ENCODE measurements at regions not wholly inside any gene's neighbourhood (a gene's known extent, or its start where the extent isn't known, plus 50 kb on each side); places are given as distances from the start of the nearest gene placed in this dataset.

DNA sequence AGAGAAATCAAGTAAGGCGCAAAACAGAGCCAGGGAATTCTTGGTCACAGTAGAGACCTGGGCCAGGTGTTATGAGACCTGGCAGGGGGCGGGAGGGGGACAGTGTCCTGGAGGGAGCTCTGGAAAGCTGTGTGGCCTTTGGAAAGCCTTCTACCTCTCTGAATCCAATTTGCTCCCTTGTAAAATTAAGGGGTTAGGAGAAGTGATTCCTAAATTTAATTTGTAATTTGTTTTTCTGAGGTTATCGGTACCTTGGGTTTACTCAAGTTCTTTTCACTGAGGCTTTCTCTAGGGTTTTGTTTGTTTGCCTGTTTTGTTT is 920.8 kb downstream of the TYW1 start:
- no peaks in the 10 kb centered on the region for H3K9me3 ChIP-seq (ENCODE audit: control insufficient read depth, insufficient read depth, low read depth, low read length)
- no peaks in the 10 kb centered on the region for H3K4me1 ChIP-seq (ENCODE audit: control insufficient read depth, extremely low read depth, insufficient read depth, low read length)
- no peak overlapping the region for H2AFZ ChIP-seq (ENCODE audit: low read length)
- H3K4me2 ChIP-seq (ENCODE audit: extremely low read depth, insufficient read depth, low read length) = no peak overlapping the region
- no peak overlapping the region for H3K9ac ChIP-seq (ENCODE audit: insufficient read depth, low read length)
- H3K36me3 ChIP-seq (ENCODE audit: control insufficient read depth, insufficient read depth, low read length) = no peaks in the 10 kb centered on the region
- H3K27ac ChIP-seq (ENCODE audit: insufficient read depth, low read length) = no peak overlapping the region
- H4K20me1 ChIP-seq (ENCODE audit: control insufficient read depth, extremely low read depth, insufficient read depth, low read length) = no peaks in the 10 kb centered on the region
- H3K79me2 ChIP-seq (ENCODE audit: control insufficient read depth, insufficient read depth, low read length) = no peaks in the 10 kb centered on the region
- H3K4me3 ChIP-seq (replicated peaks in 1 of 4; ENCODE audit: control extremely low read depth in 1 of 4, insufficient read depth in 1 of 4, low read depth in 3 of 4, low read length in 4 of 4) = no peak overlapping the region
- no peak for DNase-seq (ENCODE audit: low read depth in 2 of 2)
- TF ChIP-seq CTCF (conservative IDR thresholded peaks at IDR 0.05 in 1 of 2, IDR thresholded peaks at IDR 0.05 in 1 of 2; ENCODE audit: low read depth in 1 of 2, low read length in 2 of 2) (no peak), EZH2 (IDR thresholded peaks at IDR 0.05; ENCODE audit: low read length, missing control alignments) (no peak)
- no peaks in the 10 kb centered on the region for H3K27me3 ChIP-seq (ENCODE audit: control insufficient read depth, insufficient read depth, low read length)

DNA sequence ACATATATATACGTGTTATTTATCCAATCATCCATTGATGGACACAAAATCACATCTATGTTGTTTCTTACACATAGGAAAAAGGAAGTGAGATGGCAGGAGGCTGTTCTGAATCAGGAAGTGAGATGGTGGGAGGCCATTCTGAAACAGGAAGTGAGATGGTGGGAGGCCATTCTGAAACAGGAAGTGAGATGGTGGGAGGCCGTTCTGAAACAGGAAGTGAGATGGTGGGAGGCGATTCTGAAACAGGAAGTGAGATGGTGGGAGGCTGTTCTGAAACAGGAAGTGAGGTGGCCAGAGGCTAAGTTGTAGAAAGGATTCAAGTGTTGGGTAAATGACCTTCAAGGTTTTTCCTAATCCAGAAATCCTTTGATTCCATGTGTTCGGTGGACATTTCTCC is 921.5 kb downstream of the TYW1 start:
- no peak overlapping the region for H3K4me2 ChIP-seq (ENCODE audit: extremely low read depth, insufficient read depth, low read length)
- H3K4me3 ChIP-seq (replicated peaks in 1 of 4; ENCODE audit: control extremely low read depth in 1 of 4, insufficient read depth in 1 of 4, low read depth in 3 of 4, low read length in 4 of 4) = no peak overlapping the region
- H3K9ac ChIP-seq (ENCODE audit: insufficient read depth, low read length) = no peak overlapping the region
- H3K27ac ChIP-seq (ENCODE audit: insufficient read depth, low read length) = no peak overlapping the region
- no peaks in the 10 kb centered on the region for H3K79me2 ChIP-seq (ENCODE audit: control insufficient read depth, insufficient read depth, low read length)
- no peaks in the 10 kb centered on the region for H3K4me1 ChIP-seq (ENCODE audit: control insufficient read depth, extremely low read depth, insufficient read depth, low read length)
- H4K20me1 ChIP-seq (ENCODE audit: control insufficient read depth, extremely low read depth, insufficient read depth, low read length) = no peaks in the 10 kb centered on the region
- no peak for DNase-seq (ENCODE audit: low read depth in 2 of 2)
- H3K27me3 ChIP-seq (ENCODE audit: control insufficient read depth, insufficient read depth, low read length) = no peaks in the 10 kb centered on the region
- no peak for TF ChIP-seq CTCF (conservative IDR thresholded peaks at IDR 0.05 in 1 of 2, IDR thresholded peaks at IDR 0.05 in 1 of 2; ENCODE audit: low read depth in 1 of 2, low read length in 2 of 2)
- TF ChIP-seq EZH2 (IDR thresholded peaks at IDR 0.05; ENCODE audit: low read length, missing control alignments) = no peak
- no peaks in the 10 kb centered on the region for H3K9me3 ChIP-seq (ENCODE audit: control insufficient read depth, insufficient read depth, low read depth, low read length)
- H3K36me3 ChIP-seq (ENCODE audit: control insufficient read depth, insufficient read depth, low read length) = no peaks in the 10 kb centered on the region
- no peak overlapping the region for H2AFZ ChIP-seq (ENCODE audit: low read length)

GRCh38 chr7:67923286-67923685 is 926.7 kb downstream of the TYW1 start:
- no peaks in the 10 kb centered on the region for H3K79me2 ChIP-seq (ENCODE audit: control insufficient read depth, insufficient read depth, low read length)
- no peak overlapping the region for H3K4me3 ChIP-seq (replicated peaks in 1 of 4; ENCODE audit: control extremely low read depth in 1 of 4, insufficient read depth in 1 of 4, low read depth in 3 of 4, low read length in 4 of 4)
- H3K9me3 ChIP-seq (ENCODE audit: control insufficient read depth, insufficient read depth, low read depth, low read length) = no peaks in the 10 kb centered on the region
- DNase-seq (ENCODE audit: low read depth in 2 of 2) = no peak
- H3K27ac ChIP-seq (ENCODE audit: insufficient read depth, low read length) = no peak overlapping the region
- no peak overlapping the region for H3K9ac ChIP-seq (ENCODE audit: insufficient read depth, low read length)
- H3K27me3 ChIP-seq (ENCODE audit: control insufficient read depth, insufficient read depth, low read length) = no peaks in the 10 kb centered on the region
- H3K36me3 ChIP-seq (ENCODE audit: control insufficient read depth, insufficient read depth, low read length) = no peaks in the 10 kb centered on the region
- H4K20me1 ChIP-seq (ENCODE audit: control insufficient read depth, extremely low read depth, insufficient read depth, low read length) = no peaks in the 10 kb centered on the region
- TF ChIP-seq CTCF (conservative IDR thresholded peaks at IDR 0.05 in 1 of 2, IDR thresholded peaks at IDR 0.05 in 1 of 2; ENCODE audit: low read depth in 1 of 2, low read length in 2 of 2) (no peak), EZH2 (IDR thresholded peaks at IDR 0.05; ENCODE audit: low read length, missing control alignments) (no peak)
- no peaks in the 10 kb centered on the region for H3K4me1 ChIP-seq (ENCODE audit: control insufficient read depth, extremely low read depth, insufficient read depth, low read length)
- H3K4me2 ChIP-seq (ENCODE audit: extremely low read depth, insufficient read depth, low read length) = no peak overlapping the region
- H2AFZ ChIP-seq (ENCODE audit: low read length) = no peak overlapping the region

All from fibroblast of lung (primary cell).